ENCODE measurements at regions not wholly inside any gene's neighbourhood (a gene's known extent, or its start where the extent isn't known, plus 50 kb on each side); places are given as distances from the start of the nearest gene placed in this dataset.

DNA sequence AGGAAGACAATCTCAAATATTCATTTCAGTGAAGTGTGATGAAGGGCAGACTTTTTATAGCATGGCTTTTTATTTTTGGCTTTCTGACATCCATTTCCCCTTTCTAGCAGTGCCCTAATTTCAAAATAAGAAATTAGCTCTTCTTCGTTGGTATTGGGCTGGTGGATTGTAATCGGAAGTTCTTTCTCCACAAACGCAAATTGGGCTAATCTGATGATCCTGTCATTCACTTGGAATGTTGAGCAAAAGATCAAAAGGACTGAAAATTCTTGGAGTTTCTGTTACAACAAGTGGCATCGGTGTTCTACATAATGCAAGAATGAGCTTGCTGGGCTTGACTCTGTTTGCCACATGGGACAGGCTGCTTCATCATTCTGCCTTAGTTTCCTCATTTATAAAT, 1182.8 kb downstream of the FLRT2 start:
- ATAC-seq = no peak
- no peak for DNase-seq

DNA sequence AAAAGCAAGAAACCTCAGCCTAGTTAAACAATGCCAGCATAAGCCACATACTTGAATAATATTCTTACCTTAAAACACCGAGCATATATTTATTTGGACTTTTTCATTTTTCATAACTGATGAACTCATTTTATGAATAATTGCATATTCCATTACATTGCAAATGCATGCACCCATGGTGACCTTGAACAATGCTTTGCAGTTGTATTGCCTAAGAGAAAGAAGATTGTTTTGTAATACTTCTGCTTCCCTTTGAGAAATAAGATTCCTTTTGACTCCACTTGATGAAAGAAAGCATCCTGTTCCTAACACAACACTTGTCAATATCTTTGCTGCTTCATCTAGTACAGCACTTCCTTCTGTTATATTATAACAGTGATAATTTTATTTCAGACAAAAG, 1182.2 kb downstream of the FLRT2 start:
- ATAC-seq (no peak), DNase-seq (no peak)

DNA sequence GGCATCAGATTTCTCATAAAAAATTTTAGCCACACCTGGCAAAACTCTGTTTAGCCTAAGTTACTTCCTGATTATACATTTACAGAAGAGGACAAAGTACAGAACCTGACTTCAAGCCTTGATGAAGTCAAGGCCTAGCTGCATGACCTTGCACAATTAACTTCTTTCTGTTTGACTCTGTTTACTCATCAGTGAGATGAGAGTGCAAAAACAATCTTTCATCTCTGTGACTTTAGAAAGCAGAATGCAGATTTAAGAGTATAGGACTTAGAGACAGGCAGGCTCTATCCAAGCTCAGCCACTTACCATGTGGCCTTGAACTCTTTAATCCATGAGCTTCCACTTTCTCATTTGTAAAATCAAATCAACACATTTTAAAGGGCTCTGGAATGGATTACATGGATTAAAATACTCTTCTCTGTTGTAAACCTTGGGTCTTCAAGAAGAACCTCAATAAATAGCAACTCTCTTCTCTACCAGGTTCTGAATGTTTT, 1178.9 kb downstream of the FLRT2 start:
- DNase-seq = no peak
- no peak for ATAC-seq

DNA sequence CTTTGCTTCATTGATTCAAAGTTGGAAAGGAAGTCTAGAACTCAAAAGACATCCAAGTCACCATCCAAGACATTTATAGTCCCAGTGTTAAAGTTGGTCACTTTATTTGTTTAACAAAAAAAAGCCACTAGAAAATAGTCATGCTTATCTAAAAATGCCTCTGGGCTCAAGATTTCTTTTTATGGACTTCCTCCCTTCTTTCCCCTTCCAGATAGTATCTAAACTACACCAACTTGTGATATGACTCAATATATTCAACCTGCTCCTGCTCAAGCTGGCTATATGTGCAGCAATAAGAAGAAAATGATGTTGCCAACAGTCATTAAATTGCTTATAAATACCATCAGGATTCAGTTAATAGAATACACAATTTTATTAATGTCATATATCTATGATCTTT, 1177.1 kb downstream of the FLRT2 start:
- ATAC-seq (no peak), DNase-seq (no peak)

DNA sequence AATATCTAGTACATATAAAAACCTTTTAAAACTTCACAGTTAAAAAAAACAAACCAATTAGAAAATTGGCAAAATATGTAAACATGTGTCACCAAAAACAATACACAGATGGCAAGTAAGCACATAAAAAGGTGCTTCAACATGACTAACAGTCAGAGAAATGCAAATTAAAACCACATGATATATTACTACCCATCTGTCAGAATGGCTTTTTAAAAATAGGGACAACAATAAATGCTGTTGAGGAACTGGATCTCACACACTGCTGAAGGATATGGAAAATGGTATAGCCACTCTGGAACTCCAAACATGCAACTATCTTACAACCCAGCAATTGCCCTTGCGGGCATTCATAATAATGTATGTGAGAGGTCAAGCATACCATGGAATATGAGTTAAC, 1153.6 kb downstream of the FLRT2 start:
- ATAC-seq = no peak
- DNase-seq = no peak

DNA sequence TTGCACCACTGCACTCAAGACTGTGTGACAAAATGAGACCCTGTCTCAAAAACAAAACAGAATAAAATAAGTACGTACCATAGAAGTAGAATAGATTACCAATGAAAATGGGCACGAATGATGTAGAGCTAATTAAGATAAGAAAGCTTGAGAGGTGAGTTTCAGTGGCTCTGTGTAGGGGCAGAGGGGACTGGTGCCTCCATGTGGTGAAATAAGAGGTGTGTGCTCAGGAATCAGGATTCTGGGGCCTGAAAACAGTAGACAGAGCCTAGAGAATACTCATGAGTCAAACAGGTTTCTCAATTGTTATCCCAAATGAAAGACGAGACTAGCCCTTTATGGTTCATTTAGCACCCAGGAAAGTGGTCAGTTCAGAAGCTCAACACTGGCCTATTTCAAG, 1145.1 kb downstream of the FLRT2 start:
- no peak for ATAC-seq

DNA sequence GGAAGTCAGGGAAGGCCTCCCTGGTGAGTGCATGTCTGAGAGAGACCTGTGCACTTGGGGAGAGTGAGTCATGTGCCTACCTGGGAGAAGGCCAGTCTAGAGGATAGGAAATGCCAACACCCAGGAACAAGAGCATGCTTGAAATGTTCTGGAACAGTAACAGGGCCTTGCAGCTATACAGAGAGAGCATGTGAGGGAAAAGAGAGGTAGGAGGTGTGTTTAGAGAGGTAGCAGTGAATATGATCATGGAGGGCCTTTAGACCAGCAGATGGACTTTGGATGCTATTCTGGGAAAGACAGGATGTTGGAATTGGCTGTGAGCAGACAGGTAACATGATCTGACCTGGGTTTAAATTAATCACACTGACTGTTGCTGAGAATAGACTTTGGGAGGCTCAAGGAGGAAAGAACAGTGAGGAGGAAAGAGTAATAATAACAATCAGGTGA, 1143.6 kb downstream of the FLRT2 start:
- no peak for ATAC-seq
- DNase-seq = no peak

More for the DNA sequence above, 1145.1 kb downstream of the FLRT2 start:
- DNase-seq = no peak

DNA sequence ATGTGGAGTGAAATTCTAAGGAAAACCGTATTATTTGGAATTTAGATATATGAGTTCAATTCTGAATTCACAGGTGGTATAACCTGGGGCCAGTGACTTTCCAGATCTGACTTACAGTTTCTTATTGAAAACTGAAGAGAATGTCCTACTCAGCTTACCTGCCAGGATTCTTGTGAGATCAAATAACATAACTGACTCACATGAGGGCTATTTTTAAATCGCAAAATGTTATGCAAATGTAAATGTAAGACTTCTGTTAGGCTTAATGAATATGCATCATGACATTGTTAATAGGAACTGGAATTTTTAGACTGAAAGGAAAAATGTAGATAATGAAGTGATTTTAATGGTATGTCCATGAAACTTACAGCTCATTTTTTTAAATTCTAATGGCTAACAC, 1142.1 kb downstream of the FLRT2 start:
- ATAC-seq = no peak

DNA sequence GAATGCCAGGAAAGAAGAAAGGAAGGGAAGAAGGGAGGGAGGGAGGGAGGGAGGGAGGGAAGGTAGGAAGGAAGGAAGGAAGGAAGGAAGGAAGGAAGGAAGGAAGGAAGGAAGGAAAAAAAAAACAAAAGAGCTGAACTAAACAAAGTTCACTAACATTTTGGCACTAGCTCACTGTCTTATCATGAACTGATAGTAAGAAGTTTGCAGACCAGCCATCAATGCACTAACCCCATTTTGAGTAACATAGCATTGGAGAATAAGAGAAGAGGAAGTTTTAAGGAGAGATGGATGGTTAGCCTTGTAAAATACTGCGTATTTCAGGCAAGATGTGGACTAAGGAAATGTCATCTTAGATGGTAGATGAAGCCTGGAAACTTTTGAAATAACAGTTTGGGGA, 1136.0 kb downstream of the FLRT2 start:
- DNase-seq (no peak), ATAC-seq (no peak)

More for the DNA sequence above, 1142.1 kb downstream of the FLRT2 start:
- no peak for DNase-seq

DNA sequence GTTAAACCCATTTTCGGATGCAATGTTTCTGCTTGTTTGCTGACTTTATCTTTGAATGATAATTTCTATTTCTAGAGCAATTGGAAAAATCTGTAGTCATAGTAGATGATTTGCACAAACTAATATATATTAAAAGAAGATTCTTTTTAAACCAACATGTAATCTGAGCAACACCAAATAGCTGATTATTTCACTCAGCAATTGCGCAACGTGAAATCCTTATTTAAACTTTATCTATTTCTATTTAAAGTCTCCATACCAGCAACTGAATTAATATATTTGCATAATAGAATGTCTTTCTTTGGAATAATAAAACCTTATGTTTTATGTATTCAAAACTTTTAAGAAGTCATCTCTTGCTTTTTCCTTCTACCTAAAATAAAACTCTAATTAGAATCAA, 1132.4 kb downstream of the FLRT2 start:
- ATAC-seq (no peak), DNase-seq (no peak)

DNA sequence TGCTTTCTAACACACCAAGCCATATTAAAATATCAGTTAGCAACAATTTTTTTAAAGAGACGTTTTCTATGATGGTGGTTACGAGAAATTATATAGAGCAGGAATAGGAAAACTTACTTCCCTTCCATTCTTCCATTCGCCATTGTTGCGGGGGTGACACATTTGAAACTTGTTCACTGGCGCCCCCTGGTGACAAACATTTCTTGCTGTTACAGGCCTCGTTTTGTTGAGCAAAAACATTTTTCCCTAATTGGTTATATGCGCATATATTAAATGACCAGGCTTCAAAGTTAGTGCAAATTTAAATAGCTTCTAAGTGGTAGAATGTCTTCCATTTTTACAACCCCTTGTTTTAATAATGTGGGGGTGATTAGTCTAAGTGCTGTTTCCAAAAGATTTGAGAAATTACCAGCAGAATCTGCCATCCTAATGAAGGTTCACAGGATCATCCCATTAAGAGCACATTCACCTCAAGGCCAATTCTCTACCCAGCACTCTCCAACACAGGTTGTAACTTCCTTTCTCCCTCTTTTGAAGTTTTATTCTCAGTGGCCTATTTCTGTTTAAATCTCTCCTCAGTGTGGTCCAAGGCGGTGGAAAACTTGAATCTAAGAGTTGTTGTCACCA, 1124.7 kb downstream of the FLRT2 start:
- DNase-seq (peak; percentile 58), ATAC-seq (no peak)

DNA sequence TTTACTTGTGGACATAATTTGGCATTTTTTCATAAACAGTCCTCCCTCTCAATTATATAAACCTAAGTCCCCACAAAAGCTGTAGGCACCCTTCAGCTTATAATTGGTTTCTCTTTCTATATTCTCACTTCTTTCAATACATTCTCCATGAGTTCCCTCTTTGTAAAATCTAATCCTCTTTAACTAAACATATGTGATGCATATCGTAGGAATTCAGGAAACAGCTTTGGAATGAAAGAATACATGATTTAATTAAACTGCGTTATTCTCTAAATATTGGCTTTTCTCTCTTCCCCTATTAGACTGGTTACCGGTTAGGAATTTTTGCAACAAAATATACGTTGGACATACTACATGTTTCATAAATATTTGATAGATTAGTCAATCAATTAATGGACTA, 1122.6 kb downstream of the FLRT2 start:
- ATAC-seq (no peak), DNase-seq (no peak)

DNA sequence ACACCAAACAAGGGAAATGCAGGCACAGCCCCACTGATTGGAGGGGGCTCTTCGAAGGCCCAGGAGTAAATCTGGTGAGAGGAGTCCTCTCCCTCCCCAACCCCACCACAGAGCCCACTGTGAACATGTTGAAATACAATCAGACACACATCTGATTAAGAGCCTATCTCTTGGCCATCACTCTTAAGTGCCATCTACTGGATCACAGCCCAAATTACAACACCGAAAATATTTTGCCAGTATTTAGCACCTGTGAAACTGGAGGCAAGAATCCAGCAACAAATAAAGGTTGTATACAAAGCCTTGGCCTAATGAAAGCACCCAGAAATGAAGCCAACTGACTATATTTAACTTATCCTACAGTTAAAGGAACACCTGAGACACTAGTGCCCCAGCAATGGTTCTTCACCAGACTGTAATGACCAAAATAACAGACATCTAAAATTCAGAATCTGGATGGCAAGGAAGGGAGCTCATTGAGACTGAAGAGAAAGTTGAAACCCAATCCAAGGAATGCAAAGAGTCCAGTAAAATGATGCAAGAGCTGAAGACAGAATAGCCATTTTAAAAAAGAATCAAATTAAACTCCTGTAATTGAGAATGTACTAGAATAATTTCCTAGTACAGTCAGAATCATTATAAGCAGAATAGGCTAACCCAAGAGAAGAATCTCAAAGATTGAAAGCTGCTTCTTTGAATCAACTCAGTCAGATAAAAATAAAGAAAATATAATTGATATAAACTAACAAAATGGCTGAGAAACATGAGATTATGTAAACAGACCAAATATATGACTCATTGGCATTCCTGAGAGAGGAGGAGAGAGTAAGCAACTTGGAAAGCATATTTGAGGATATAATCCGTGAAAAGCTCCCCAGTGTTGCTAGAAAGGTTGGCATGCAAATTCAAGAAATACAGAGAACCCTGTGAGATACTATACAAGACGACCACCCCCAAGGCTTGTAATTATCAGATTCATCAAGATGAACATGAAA, 1117.0 kb downstream of the FLRT2 start:
- DNase-seq (no peak), ATAC-seq (no peak)

DNA sequence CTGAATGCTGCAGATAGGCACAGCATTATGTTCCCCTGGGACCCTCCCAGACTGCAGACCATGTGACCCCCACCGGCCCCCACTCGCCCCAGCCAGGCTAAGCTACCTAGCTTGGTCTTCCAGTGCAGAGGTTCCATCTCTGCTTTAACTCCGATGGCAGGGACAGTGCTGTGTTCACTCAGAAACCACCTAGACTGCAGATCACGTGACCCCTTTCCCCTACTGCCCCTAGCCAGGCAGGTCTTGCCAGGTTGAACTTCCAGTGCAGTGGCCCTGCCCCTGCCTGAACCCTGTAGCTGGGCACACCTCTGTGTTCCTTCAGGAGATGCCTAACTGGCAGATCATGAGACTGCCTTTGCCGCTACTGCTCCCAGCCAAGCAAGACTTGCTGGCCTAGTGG, 1116.2 kb downstream of the FLRT2 start:
- ATAC-seq (no peak), DNase-seq (no peak)

DNA sequence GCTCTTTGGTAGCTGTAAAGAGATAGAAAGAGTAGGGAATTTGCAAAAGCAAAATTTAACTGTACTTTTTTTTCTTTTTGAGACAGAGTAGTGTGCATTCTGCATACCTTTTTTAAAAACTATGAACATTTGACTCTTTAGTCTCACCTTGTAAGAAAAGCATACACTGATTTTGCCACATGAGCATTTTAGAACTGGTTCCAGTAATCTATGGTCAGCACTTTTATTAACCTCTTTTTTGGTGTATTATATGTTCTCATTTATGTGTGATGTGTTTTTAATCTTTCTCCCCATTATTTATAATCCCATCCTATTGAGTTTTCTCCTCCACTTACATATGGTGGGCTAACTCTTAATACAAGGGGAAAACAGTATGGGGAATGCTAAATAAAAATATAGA, 1111.4 kb downstream of the FLRT2 start:
- DNase-seq (no peak), ATAC-seq (no peak)

DNA sequence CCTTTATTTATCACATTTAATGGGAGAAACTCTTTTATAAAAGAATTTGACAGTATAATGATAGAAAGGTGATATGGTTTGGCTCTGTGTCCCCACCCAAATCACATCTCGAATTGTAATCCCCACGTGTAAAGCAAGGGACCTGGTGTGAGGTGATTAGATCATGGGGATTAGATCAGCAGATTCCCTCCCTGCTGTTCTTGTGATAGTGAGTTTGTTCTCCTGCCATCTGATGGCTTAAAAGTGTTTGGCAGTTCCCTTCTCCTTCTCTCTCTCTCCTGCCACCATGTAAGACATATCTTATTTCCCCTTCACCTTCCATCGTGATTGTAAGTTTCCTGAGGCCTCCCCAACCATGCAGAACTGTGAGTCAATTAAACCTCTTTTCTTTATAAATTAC, 1110.3 kb downstream of the FLRT2 start:
- ATAC-seq = no peak
- DNase-seq = no peak

DNA sequence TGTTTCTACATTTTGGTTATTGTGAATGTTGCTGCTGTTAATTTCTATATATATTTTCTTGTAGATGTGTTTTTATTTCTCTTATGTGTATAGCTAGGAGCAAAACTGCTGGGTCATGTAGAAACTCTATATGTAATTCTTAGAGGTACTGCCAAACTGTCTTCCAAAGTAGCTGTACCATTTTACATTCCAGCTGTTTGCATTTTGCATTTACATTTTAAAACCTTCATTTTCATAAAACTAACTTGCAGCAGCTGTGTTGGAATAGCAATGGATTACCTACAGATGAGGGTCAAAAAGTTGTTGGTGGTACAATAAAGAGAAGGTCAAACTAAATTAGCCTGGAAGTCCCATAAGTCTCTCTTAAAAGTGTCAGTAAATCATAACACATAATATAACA, 1109.7 kb downstream of the FLRT2 start:
- no peak for ATAC-seq
- DNase-seq = no peak

DNA sequence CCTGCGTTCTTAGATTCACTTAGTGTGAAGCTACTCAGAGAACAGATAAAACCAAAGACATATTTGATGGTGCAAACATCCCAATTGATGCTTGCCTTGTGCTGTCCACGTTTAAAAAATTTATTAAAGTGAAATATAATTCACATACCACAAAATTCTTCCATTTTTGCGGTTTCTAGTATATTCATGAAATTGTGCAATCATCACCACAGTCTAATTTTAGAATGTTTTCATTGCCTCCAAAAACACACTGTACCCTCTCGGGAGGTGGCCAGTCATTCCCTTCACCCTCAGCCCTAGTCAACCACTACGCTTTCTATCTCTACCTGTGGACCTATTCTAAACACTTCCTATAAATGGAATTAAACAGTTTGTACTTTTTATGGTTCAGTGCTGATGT, 1109.2 kb downstream of the FLRT2 start:
- DNase-seq (no peak), ATAC-seq (no peak)

DNA sequence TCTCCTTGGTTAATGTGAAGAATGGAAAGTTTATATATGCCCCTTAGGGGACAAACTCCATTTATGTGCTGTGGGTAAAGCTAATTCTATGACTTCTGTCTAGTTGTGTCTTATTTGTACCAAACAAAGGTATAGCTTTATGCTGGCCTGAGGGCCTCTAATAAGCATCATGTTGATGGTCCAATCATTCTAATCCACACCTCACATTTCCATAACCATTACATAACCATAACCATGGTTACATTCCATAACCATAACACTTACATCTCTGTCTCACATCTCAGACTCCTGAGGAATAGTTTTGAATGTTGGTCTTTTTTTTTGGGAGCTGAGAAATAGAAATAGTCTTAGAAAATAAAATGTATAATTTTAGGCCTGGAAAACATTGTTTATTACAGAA, 1097.1 kb downstream of the FLRT2 start:
- ATAC-seq (no peak), DNase-seq (no peak)

DNA sequence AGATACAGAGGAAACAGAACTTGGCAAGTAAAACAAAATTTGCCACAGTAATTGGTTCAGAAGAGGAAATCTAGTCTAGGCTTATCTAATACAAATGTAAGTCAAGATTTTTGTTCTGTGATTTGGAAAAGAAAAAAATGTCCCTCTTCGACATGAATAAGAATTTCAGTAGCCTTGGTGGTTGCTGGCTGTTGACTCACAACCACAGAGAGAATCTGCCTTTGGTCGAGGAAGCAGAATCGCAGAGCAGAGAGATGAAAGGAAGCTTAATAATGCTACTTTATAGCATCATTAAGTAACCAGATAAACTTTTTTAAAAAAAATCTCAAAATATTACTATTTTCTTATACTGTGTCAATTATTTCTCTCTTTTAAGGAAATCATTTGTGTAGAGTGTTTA, 1096.6 kb downstream of the FLRT2 start:
- DNase-seq = no peak
- ATAC-seq = no peak

DNA sequence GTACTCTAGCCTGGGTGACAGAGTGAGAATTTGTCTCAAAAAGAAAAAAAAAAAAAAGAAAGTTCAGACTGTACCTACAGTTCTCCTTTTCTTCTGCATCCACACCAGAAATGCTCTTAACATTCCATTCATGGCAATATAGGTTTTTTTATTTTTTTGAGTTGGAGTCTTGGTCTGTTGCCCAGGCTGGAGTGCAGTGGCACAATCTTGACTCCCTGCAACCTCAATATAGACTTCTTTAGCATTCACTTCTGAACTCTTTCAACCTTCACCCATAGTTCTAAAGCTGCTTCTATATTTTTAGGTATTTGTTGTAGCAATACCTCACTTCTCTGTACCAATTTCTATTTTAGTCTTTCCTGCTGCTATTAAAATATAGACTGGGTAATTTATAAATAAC, 1095.7 kb downstream of the FLRT2 start:
- DNase-seq (no peak), ATAC-seq (no peak)

DNA sequence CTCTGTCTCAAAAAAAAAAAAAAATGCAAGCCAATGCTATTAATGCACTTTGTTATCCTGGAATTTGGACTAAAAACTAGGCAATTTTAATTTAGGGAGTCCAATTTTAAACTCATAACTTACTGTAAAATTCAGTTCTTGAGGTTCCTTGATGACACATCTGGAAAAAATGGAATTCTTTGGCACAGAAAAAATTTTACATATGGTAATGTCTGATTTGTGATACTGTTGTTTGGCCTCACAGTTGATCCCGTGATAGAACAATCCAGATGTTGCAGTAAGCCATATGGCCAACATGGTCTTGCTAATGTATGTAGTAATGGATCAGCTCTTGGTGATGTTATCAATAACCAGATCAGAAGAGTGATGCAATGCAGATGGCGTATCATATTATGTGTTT, 1089.8 kb downstream of the FLRT2 start:
- ATAC-seq (no peak), DNase-seq (no peak)

DNA sequence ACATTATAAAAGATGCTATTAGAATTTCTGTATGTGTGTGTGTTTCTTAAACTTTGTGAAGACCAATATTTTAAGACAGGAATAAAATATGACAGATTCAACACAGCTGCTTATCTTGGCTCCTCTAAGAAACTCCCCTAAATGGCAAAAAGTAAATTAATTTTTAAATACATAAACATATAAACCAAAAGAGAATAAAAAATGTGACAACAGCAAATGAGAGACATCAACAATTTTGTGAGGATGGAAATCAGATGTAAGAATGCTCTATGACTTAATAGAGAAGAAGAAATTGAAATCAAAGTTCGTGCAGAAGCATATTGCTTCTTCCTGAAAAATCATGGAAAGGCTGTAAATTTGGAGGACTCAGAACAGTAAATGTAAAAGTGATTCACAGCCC, 1083.8 kb downstream of the FLRT2 start:
- DNase-seq = no peak

DNA sequence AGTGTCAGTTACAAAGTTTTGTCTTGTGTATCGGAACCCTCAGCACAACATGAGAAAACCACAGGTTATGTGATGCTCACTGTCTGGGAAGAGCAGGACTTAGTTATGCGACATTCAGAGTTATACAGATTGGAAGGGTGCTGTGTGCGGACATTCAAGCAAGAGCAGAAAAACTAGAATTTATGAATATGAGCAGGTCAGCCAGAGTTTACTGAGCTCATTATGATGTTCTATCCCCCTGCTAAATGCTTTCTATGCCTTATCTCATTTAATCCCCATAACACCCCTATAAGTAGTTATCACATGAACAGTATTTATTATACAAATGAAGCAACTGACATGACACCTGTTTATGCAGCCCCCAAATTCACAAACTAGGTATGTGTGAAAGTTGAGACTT, 1083.2 kb downstream of the FLRT2 start:
- DNase-seq = no peak
- ATAC-seq = no peak

More for the DNA sequence above, 1083.8 kb downstream of the FLRT2 start:
- ATAC-seq = no peak

Measured in stimulated activated naive CD8-positive, alpha-beta T cell treated with anti-CD3 and anti-CD28 coated beads, Interleukin-15, Interleukin-2, amounts not matched to agents 100 U/mL and 50 U/mL, for 24 hours (primary cell).